ENCODE measurements at regions not wholly inside any gene's neighbourhood (a gene's known extent, or its start where the extent isn't known, plus 50 kb on each side); places are given as distances from the start of the nearest gene placed in this dataset.

GRCh38 chr18:35817604-35818352, 154.7 kb upstream of the RMP24 start:
- no peak for TF ChIP-seq CTCF (IDR thresholded peaks at IDR 0.05; ENCODE audit: low read depth, low read length)
- in situ Hi-C loops (cut with HindIII; ENCODE audit: low sequenced_read_pairs), result no loop called here
- no peak for DNase-seq (ENCODE audit: low read depth, low spot score)
- no peak overlapping the region for H3K4me3 ChIP-seq (ENCODE audit: low read depth, low read length)

- no peak overlapping the region for H3K4me3 ChIP-seq (ENCODE audit: low read depth, low read length)
- TF ChIP-seq CTCF (IDR thresholded peaks at IDR 0.05; ENCODE audit: low read depth, low read length), result no peak
- DNase-seq (ENCODE audit: low read depth, low spot score), result no peak
- in situ Hi-C loops (cut with HindIII; ENCODE audit: low sequenced_read_pairs), result no loop called here
Observed at GRCh38 chr18:35818353-35818667, 154.2 kb upstream of the RMP24 start.

GRCh38 chr18:35822413-35822812, 150.1 kb upstream of the RMP24 start:
- H3K4me3 ChIP-seq (ENCODE audit: low read depth, low read length), result no peak overlapping the region
- in situ Hi-C loops (cut with HindIII; ENCODE audit: low sequenced_read_pairs), result no loop called here
- TF ChIP-seq CTCF (IDR thresholded peaks at IDR 0.05; ENCODE audit: low read depth, low read length), result no peak
- no peak for DNase-seq (ENCODE audit: low read depth, low spot score)

- no peak overlapping the region for H3K4me3 ChIP-seq (ENCODE audit: low read depth, low read length)
- in situ Hi-C loops (cut with HindIII; ENCODE audit: low sequenced_read_pairs), result no loop called here
- DNase-seq (ENCODE audit: low read depth, low spot score), result no peak
- no peak for TF ChIP-seq CTCF (IDR thresholded peaks at IDR 0.05; ENCODE audit: low read depth, low read length)
Observed at GRCh38 chr18:35826477-35826876, 146.0 kb upstream of the RMP24 start.

- in situ Hi-C loops (cut with HindIII; ENCODE audit: low sequenced_read_pairs), result no loop called here
Observed at GRCh38 chr18:35827275-35827902, 145.1 kb upstream of the RMP24 start.

GRCh38 chr18:35827903-35828275, 144.6 kb upstream of the RMP24 start:
- in situ Hi-C loops (cut with HindIII; ENCODE audit: low sequenced_read_pairs), result no loop called here
- H3K4me3 ChIP-seq (ENCODE audit: low read depth, low read length), result no peak overlapping the region
- no peak for DNase-seq (ENCODE audit: low read depth, low spot score)
- no peak for TF ChIP-seq CTCF (IDR thresholded peaks at IDR 0.05; ENCODE audit: low read depth, low read length)

More at GRCh38 chr18:35827275-35827902, 145.1 kb upstream of the RMP24 start:
- no peak overlapping the region for H3K4me3 ChIP-seq (ENCODE audit: low read depth, low read length)
- no peak for DNase-seq (ENCODE audit: low read depth, low spot score)
- TF ChIP-seq CTCF (IDR thresholded peaks at IDR 0.05; ENCODE audit: low read depth, low read length), result no peak
